Activated naive CD8-positive, alpha-beta T cell treated with anti-CD3 and anti-CD28 coated beads, Interleukin-2, amount 10 ng/mL, durations not matched to agents 7 days and 5 days (primary cell): ENCODE measurements at regions not wholly inside any gene's neighbourhood (a gene's known extent, or its start where the extent isn't known, plus 50 kb on each side); places are given as distances from the start of the nearest gene placed in this dataset.
"Not testable (repeated sequence)": the region's sequence is repeated elsewhere in the genome, so short reads cannot be mapped to it uniquely, and the experiment has no call there.

Source experiments
- ATAC-seq: fragments of 150-1000 bp; cut with Tn5 transposase; one replicate; pipeline ENCODE4 v1.10.0; 2021; ENCODE audit warnings: low read depth, moderate library complexity
- POLR2A ChIA-PET: fragments of 350-600 bp; sonication (Branson Sonifier 250); formaldehyde crosslinking; loops from one replicate; lab custom pipeline; 2021; ENCODE audit warnings: antibody characterized with exemption; lab: Charles Lee
- DNase-seq: peaks from one replicate; pipeline ENCODE4 v3.0.0; 2021
- H3K27ac Mint-ChIP-seq: one replicate; pipeline ENCODE4 v1.8.0; 2022; ENCODE audit warnings: mild to moderate bottlenecking, mixed read lengths
- H3K27me3 Mint-ChIP-seq: one replicate; pipeline ENCODE4 v1.8.0; 2022; ENCODE audit warnings: mild to moderate bottlenecking, moderate library complexity, mixed read lengths
- H3K36me3 Mint-ChIP-seq: one replicate; pipeline ENCODE4 v1.8.0; 2021; ENCODE audit warnings: mild to moderate bottlenecking, mixed read lengths
- H3K4me1 Mint-ChIP-seq: one replicate; pipeline ENCODE4 v1.8.0; 2021; ENCODE audit warnings: mixed read lengths
- H3K4me3 Mint-ChIP-seq: one replicate; pipeline ENCODE4 v1.8.0; 2022; ENCODE audit warnings: mild to moderate bottlenecking, moderate library complexity, mixed read lengths
- H3K9me3 Mint-ChIP-seq: one replicate; pipeline ENCODE4 v1.8.0; 2021; ENCODE audit warnings: mixed read lengths

DNA sequence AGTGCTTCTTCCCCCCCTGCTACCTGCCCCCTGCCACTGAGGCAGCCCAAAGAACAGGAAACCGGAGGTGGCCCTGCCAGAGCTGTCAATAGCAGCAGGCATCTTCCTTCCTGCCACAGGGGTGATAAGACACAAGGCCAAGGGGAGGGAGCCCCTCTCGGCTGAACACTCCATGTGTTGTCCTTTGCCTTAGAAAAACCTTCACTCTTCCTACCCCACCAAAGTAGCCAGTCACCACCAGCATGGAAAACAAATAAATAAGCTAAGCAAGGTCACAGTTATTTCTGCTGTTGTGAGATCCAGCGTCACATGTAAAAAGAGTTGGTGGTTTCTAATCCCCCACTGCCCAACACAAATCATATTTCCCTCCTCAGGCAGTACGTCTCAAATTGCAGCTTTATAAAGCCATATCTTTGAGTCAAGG, 104.8 kb upstream of the DPT start:
- POLR2A ChIA-PET, result no interaction called here
- ATAC-seq (peak; percentile 78), DNase-seq (no peak)
- peak overlapping the region; percentile 44 for H3K27ac Mint-ChIP-seq
- peaks cover 4% of the 10 kb centered on the region for H3K27me3 Mint-ChIP-seq
- no peaks in the 10 kb centered on the region for H3K36me3 Mint-ChIP-seq
- H3K4me3 Mint-ChIP-seq, result no peak overlapping the region
- peaks cover 3% of the 10 kb centered on the region for H3K9me3 Mint-ChIP-seq
- peaks cover 10% of the 10 kb centered on the region for H3K4me1 Mint-ChIP-seq

DNA sequence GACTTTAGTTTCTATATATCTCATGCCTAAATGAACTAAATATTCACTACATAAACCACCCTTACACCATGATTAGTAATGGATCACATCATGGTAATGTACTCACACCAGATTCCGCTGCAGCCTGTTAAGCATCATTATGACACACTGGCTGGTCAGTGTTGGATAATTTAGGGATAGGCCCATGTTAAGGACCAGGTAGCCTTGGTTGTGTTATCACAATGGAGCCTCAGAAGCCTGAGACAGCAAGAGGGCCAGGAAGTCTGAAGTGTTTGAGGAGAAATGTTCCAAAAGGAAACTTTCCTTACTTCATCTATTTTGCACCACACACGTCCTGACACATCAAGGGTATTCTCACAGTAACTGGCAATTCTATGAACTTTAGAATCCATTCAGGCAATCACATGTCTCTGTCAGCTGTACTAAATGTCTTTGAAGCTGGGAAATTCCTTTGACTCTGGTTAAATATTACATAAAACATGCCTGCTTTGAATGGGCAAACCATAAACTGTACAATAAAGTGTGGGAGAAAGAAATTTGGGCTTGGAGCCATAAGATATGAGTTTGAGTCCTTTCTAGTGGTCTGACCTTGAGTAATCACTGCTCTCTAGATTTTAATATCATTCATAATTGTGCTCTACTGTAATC, 105.3 kb upstream of the DPT start:
- ATAC-seq, result no peak

DNA sequence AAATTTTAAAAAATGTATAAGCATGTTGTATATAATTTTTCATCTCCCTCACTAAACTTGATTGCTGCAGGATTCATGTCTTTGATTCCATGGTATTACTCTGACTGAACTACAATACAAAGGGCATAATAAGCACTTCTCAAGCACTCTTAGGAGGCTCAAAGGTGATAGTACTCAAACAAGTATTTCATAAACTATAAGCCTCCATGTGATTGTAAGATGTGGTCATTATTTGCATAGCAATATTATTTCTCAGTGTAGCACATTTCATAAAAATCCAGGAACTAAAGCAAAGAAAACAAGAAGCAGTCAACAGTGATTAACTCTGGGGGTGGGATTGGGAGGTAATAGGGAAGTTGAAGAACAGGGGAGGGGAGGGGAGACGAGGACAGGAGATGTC, 106.2 kb upstream of the DPT start:
- Mint-ChIP-seq H3K4me1 (peaks cover 10% of the 10 kb centered on the region), H3K27me3 (peaks cover 8% of the 10 kb centered on the region), H3K9me3 (peaks cover 3% of the 10 kb centered on the region), H3K4me3 (no peak overlapping the region), H3K36me3 (no peaks in the 10 kb centered on the region), H3K27ac (no peak overlapping the region)
- DNase-seq, result no peak
- ATAC-seq, result no peak
- POLR2A ChIA-PET, result no interaction called here

More for the DNA sequence above, 105.3 kb upstream of the DPT start:
- H3K9me3 Mint-ChIP-seq, result peaks cover 3% of the 10 kb centered on the region
- no peak overlapping the region for H3K27ac Mint-ChIP-seq
- POLR2A ChIA-PET, result no interaction called here
- H3K36me3 Mint-ChIP-seq, result no peaks in the 10 kb centered on the region
- H3K4me1 Mint-ChIP-seq, result peaks cover 10% of the 10 kb centered on the region
- H3K4me3 Mint-ChIP-seq, result no peak overlapping the region
- DNase-seq, result no peak
- H3K27me3 Mint-ChIP-seq, result peaks cover 5% of the 10 kb centered on the region

DNA sequence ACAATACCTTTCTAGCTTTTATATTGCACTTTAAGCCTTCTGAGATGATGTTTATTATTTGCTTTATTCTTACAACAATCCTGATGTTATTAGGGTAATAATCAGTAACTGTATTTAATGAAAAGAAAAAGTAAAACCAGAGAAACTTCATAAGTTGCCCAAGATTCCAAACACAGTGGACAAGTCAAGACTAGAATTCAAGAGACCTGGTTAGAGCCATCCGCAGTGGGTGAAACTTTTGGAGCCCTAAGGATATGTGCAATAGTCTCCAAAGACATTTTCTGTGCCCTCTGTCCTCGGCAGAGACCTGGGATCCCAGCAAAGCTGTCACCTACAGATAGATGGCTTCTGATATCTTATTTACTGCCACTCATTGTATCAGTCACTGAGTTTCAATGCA, 106.8 kb upstream of the DPT start:
- Mint-ChIP-seq H3K27ac (no peak overlapping the region), H3K9me3 (peaks cover 3% of the 10 kb centered on the region), H3K4me1 (peaks cover 10% of the 10 kb centered on the region), H3K36me3 (no peaks in the 10 kb centered on the region), H3K4me3 (no peak overlapping the region), H3K27me3 (peaks cover 9% of the 10 kb centered on the region)
- ATAC-seq (no peak), DNase-seq (no peak)
- POLR2A ChIA-PET, result no interaction called here

DNA sequence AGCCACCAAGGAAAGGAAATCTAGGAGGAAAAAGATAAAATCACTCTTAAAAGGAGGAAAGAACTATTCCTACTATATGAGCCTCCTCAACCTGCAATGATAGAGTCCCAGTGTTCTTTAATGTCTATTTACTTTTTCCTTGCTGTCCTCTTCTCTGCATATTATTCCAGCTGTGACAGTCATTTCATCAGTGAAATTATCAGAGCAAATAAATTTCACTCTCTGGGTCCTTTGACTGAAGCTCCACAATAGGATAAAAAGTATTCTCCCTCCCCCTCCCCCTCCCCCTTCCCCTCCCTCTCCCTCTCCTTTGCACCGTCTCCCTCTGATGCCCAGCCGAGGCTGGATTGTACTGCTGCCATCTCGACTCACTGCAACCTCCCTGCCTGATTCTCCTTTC, 107.5 kb upstream of the DPT start:
- Mint-ChIP-seq H3K9me3 (peaks cover 3% of the 10 kb centered on the region), H3K27me3 (peaks cover 12% of the 10 kb centered on the region), H3K4me1 (peaks cover 10% of the 10 kb centered on the region), H3K36me3 (no peaks in the 10 kb centered on the region), H3K27ac (no peak overlapping the region), H3K4me3 (no peak overlapping the region)
- POLR2A ChIA-PET, result no interaction called here
- ATAC-seq (no peak), DNase-seq (no peak)

DNA sequence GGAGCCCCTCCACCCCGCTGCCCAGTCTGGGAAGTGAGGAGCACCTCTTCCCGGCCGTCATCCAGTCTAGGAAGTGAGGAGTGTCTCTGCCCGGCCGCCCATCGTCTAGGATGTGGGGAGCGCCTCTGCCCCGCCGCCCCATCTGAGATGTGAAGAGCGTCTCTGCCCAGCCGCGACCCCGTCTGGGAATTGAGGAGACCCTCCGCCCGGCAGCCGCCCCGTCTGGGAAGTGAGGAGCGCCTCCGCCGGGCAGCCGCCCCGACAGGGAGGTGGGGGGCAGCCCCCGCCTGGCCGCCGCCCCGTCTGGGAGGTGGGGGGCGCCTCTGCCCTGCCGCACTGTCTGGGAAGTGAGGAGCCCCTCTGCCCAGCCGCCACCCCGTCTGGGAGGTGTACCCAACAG, 108.2 kb upstream of the DPT start:
- H3K4me3 Mint-ChIP-seq, H3K9me3 Mint-ChIP-seq, POLR2A ChIA-PET, H3K36me3 Mint-ChIP-seq, ATAC-seq, H3K4me1 Mint-ChIP-seq, DNase-seq, H3K27ac Mint-ChIP-seq: not testable (repeated sequence)
- H3K27me3 Mint-ChIP-seq, result peaks cover 13% of the 10 kb centered on the region

DNA sequence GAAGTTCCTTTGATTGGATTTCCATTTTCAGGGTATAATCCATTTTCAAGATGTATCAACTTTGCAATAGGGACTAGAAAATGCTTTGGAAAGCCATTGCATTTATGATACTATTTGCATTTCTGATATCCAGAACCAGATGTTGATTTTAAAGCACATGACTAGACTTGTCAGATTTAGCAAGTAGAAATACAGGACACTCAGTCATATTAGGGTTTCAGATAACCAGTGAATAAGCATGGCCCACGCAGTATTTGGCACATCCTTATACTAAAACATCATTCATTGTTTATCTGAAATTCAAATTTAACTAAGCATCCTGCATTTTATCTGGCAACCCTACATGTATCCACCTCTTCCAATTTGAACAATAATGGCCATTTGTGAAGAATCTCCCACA, 113.3 kb upstream of the DPT start:
- H3K4me3 Mint-ChIP-seq, result no peak overlapping the region
- H3K9me3 Mint-ChIP-seq, result peaks cover 4% of the 10 kb centered on the region
- H3K4me1 Mint-ChIP-seq, result no peaks in the 10 kb centered on the region
- POLR2A ChIA-PET, result no interaction called here
- H3K36me3 Mint-ChIP-seq, result no peaks in the 10 kb centered on the region
- ATAC-seq (no peak), DNase-seq (no peak)
- peaks cover 18% of the 10 kb centered on the region for H3K27me3 Mint-ChIP-seq
- no peak overlapping the region for H3K27ac Mint-ChIP-seq

DNA sequence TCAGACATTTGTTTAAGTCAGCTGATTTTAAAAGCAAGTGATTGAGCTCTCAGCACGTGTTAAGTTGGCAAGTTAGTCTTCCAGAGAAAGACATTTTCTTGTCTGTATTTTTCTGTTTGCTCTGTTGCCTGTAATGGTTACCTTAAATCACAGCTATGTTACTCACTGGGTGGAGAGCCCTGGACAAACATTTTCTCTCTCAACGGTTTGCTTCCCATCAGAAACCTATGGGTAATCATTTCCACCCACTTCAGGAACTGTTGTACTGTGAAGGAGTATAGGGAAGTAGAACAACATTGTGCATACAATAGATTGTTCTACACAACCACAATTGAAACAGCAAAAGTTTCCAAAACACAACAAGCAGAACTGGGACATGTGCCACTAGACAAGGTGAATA, 113.9 kb upstream of the DPT start:
- no peak overlapping the region for H3K4me3 Mint-ChIP-seq
- peaks cover 4% of the 10 kb centered on the region for H3K9me3 Mint-ChIP-seq
- no peak overlapping the region for H3K27ac Mint-ChIP-seq
- H3K27me3 Mint-ChIP-seq, result peaks cover 21% of the 10 kb centered on the region
- H3K36me3 Mint-ChIP-seq, result no peaks in the 10 kb centered on the region
- POLR2A ChIA-PET, result no interaction called here
- ATAC-seq, result no peak
- no peaks in the 10 kb centered on the region for H3K4me1 Mint-ChIP-seq
- no peak for DNase-seq

DNA sequence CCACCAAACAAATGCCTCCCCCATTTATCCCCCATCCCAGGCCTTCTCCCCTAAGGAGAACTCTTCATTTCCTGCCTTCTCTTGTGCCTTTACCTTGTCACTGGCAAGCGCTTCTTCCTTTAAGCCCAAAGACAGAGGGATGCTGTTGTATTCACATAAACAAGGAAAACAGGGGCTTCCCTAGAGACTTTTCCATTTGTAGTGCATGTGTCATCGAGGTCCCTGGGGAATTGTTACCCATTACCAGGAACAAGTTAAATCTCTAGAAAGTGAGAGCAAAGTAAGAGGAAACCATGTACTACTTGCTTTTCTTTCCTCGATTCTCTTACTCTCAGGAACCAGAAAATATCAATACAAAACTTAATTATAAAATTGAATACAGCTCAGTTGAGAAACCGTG, 114.4 kb upstream of the DPT start:
- no peaks in the 10 kb centered on the region for H3K36me3 Mint-ChIP-seq

DNA sequence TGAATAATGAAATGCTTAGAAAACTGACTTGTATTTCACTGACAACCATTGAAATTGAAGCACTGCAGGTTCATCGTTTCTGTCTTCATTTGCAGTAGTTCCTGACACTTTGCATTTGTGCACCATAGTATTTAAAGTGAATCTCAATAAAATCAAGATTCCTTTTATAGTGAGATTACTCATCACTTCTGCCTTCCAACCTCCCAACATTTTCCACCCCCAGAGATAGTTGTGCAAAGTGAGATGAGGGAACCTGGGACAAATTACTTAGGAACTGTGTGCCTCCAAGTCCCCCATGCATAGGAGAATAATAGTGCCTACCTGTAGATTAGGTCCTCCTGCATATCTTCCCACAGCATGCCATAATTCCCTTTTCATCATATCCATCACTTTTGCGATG, 114.9 kb upstream of the DPT start:
- Mint-ChIP-seq H3K27ac (no peak overlapping the region), H3K4me3 (no peak overlapping the region), H3K27me3 (peaks cover 24% of the 10 kb centered on the region), H3K36me3 (no peaks in the 10 kb centered on the region), H3K9me3 (peaks cover 5% of the 10 kb centered on the region), H3K4me1 (no peaks in the 10 kb centered on the region)
- ATAC-seq (no peak), DNase-seq (no peak)
- POLR2A ChIA-PET, result no interaction called here

More for the DNA sequence above, 114.4 kb upstream of the DPT start:
- ATAC-seq, result no peak
- POLR2A ChIA-PET, result no interaction called here
- peaks cover 5% of the 10 kb centered on the region for H3K9me3 Mint-ChIP-seq
- H3K27me3 Mint-ChIP-seq, result peaks cover 26% of the 10 kb centered on the region
- H3K27ac Mint-ChIP-seq, result no peak overlapping the region
- H3K4me3 Mint-ChIP-seq, result no peak overlapping the region
- DNase-seq, result no peak
- no peaks in the 10 kb centered on the region for H3K4me1 Mint-ChIP-seq

DNA sequence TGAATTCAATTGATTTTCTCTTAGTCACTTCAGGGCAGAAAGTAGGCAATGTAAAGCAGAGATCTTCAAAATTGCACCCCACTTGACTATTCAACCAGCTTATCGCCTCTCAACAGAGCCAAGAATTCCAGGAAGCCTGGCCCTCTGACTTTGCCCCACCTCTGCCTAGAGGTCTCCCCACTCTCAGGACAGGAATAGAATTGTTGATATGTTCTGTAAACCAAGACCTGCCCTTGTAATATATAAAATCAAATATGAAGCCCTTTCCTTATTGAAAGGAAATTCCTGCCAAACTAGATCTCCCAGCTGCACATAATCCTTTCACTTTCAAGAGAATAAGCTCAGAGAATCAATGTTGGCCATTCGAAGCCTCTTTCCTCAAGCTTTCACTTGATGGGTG, 116.1 kb upstream of the DPT start:
- Mint-ChIP-seq H3K27ac (no peak overlapping the region), H3K4me1 (no peaks in the 10 kb centered on the region), H3K9me3 (peaks cover 5% of the 10 kb centered on the region), H3K4me3 (no peak overlapping the region), H3K27me3 (peaks cover 21% of the 10 kb centered on the region), H3K36me3 (no peaks in the 10 kb centered on the region)
- ATAC-seq (no peak), DNase-seq (no peak)
- POLR2A ChIA-PET, result no interaction called here

DNA sequence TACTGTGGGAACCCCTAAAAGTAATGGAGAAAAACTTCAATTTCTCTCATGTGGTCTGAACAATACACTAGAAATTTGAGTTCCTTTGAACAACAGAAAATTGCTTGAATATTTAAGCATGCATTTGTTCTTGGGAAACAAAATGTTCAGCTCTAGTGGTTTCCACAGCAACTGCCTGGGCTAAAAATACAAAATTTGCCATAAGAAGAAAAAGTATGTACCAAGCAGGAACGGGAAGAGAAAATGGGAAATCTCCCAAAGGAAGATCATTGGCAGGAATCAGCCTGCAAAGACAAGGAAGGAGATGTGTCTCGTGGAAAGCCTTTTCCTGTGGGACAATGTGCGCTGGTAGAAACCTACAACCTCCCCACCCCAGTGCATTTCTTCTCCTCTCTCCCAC, 119.0 kb upstream of the DPT start:
- DNase-seq, result no peak
- Mint-ChIP-seq H3K9me3 (peaks cover 5% of the 10 kb centered on the region), H3K36me3 (no peaks in the 10 kb centered on the region), H3K27me3 (peaks cover 16% of the 10 kb centered on the region), H3K4me1 (no peaks in the 10 kb centered on the region), H3K4me3 (no peak overlapping the region), H3K27ac (no peak overlapping the region)
- POLR2A ChIA-PET, result no interaction called here
- ATAC-seq, result no peak

DNA sequence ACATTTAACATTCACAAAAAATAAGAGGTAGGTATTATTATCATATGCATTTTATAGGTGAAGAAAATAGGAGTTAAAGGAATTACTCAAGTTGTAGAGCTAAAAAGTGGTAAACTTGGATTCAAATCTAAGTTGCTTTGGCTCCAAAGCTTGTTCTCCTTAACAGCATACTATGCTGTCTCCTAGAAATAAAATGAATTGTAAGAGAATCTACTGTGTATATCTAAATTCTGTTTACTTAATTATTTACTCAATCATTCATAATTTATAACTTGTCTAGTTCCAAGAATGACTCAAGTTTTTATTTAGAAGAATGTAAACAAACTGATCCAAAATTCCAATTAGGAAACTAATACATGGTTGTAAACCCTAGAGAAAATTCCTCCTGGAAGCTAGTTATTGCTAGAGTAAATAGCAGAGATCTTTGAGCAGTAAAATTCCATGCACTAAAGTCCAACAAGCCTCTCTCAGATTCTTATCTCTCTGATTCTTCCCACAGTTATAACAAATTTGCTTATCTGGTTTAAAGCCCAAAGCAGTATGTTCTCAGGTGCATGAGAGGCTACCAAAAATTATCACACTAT, 132.5 kb upstream of the DPT start:
- ATAC-seq, result no peak
- Mint-ChIP-seq H3K27me3 (no peaks in the 10 kb centered on the region), H3K36me3 (peaks cover 3% of the 10 kb centered on the region), H3K4me3 (no peak overlapping the region), H3K9me3 (peaks cover 10% of the 10 kb centered on the region), H3K27ac (no peak overlapping the region), H3K4me1 (no peaks in the 10 kb centered on the region)
- no peak for DNase-seq
- POLR2A ChIA-PET, result no interaction called here

DNA sequence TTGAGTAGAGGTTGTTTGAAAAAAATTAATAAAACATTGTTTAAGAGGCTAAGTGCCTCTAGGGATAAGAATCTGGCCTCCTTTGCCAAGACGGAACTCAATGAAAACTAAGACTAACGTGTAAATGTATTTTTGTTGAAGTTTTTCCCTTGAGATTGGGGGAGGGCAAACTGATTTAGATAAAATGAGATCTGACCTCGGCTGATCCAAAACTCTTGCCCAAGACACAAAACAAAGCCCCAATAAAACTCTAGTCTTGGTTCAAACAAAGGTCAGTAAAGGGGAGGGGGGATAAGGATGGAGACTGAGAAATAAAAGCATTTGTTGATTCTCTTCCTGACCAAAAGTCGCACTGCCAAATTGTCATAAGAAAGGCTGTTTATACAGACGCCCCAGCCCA, 134.8 kb upstream of the DPT start:
- Mint-ChIP-seq H3K36me3 (peaks cover 7% of the 10 kb centered on the region), H3K27ac (no peak overlapping the region), H3K4me1 (peaks cover 5% of the 10 kb centered on the region), H3K9me3 (peaks cover 13% of the 10 kb centered on the region), H3K27me3 (no peaks in the 10 kb centered on the region), H3K4me3 (no peak overlapping the region)
- POLR2A ChIA-PET, result no interaction called here
- DNase-seq (no peak), ATAC-seq (no peak)
